Stomach (tissue), 8 donors: ENCODE measurements at regions not wholly inside any gene's neighbourhood (a gene's known extent, or its start where the extent isn't known, plus 50 kb on each side); places are given as distances from the start of the nearest gene placed in this dataset.

ENCODE experiments used
- DNase-seq, 2 donors: peaks; one replicate each; pipeline versions ENCODE4 v3.0.0 to v3.0.0-alpha.2; 2013 to 2019
- H3K27ac ChIP-seq, 5 donors: fragments of 200-600 bp in 4 of 5; sonication (generic) in 4 of 5; one replicate each; pipeline ENCODE4 v1.5.1; 2013 to 2019; ENCODE audit warnings: mild to moderate bottlenecking in 1 of 5, moderate library complexity in 1 of 5
- H3K27me3 ChIP-seq, 3 donors: fragments of 200-600 bp; sonication (generic); one replicate each; pipeline ENCODE4 v1.5.1; 2017 to 2019; ENCODE audit warnings: mixed run types in 1 of 3
- H3K36me3 ChIP-seq, 4 donors: fragments of 200-600 bp; sonication (generic); 1 replicate in 3 of 4; 2 replicates in 1 of 4; pipeline ENCODE4 v1.5.1; 2016 to 2019
- H3K4me1 ChIP-seq, 4 donors: fragments of 200-600 bp; sonication (generic); one replicate each; pipeline ENCODE4 v1.5.1; 2016 to 2019
- H3K4me3 ChIP-seq, 4 donors: fragments of 200-600 bp; sonication (generic) in 3 of 4; one replicate each; pipeline ENCODE4 v1.5.1; 2016 to 2019; ENCODE audit warnings: mild to moderate bottlenecking in 1 of 4
- H3K9me3 ChIP-seq, 4 donors: fragments of 200-600 bp; sonication (generic); one replicate each; pipeline ENCODE4 v1.5.1; 2016 to 2019
- EP300 ChIP-seq: sonication (generic); formaldehyde crosslinking; IDR thresholded peaks from one replicate; pipeline ENCODE4 v1.6.1; 2017; ENCODE audit warnings: antibody characterized with exemption
- POLR2A ChIP-seq, 4 donors: fragments of 450-650 bp; IDR thresholded peaks; one replicate each; pipeline ENCODE4 v1.6.1; 2016; ENCODE audit warnings: antibody characterized with exemption in 4 of 4, control low read depth in 2 of 4, mild to moderate bottlenecking in 1 of 4, moderate library complexity in 1 of 4
- POLR2AphosphoS5 ChIP-seq, 3 donors: sonication (generic); formaldehyde crosslinking; IDR thresholded peaks; one replicate each; pipeline ENCODE4 v1.6.1; 2016; ENCODE audit warnings: antibody characterized with exemption in 3 of 3
- WGBS, 5 donors: extraction: QIAGEN DNeasy Blood & Tissue Kit in 3 of 5; methylation state at CpG; one replicate each; pipeline versions ENCODE4 v1.1.5 to v1.1.7; 2013 to 2018; 5-methylcytosine and 5-hydroxymethylcytosine counted together
- intact Hi-C: fragments of 100-400 bp; cut with DNase I; formaldehyde crosslinking; loops from one replicate; pipeline ENCODE4 v1.15.1; 2023; ENCODE audit warnings: low total_unique reads
- TF ChIP-seq, protein P1 (sequence below), 7 experiments: fragments of 450-650 bp in 4 of 7; fragments of 200-600 bp in 3 of 7; sonication (generic) in 3 of 7; IDR thresholded peaks; one replicate each; pipeline ENCODE4 v1.5.1; 2016 to 2019; ENCODE audit warnings: antibody characterized with exemption in 7 of 7, control low read depth in 2 of 7, mild to moderate bottlenecking in 1 of 7
- donor health status: healthy with polysubstance abuse.
- donor health status: Bipolar disorder and iron deficiency.
- donor health status: healthy.

DNA sequence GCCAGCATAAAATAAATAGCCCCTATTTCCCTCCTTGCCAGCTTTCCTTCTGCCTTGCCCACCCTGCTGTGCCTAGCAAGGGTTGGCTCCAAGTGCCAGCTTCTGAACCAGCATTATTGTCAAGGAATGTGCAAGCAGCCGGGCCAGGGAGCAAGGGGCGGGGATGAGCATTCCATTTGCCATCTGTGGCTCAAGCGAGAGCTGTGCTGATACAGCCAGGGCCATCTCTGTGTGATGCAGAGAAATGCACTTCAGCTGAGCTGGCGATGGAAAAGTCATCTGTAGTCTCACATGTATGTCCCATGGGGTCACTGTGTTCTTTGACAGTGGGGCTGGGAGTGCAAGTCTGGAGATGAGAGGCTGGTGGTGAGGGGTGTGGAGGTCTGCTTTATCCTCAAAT is 137.3 kb downstream of the SUDS3 start:
- H3K4me1 ChIP-seq = no peaks in the 10 kb centered on the region
- TF ChIP-seq EP300 (no peak), POLR2AphosphoS5 (IDR thresholded peaks at IDR 0.05) (no peak), POLR2A (IDR thresholded peaks at IDR 0.05) (no peak)
- TF ChIP-seq, protein P1, sequence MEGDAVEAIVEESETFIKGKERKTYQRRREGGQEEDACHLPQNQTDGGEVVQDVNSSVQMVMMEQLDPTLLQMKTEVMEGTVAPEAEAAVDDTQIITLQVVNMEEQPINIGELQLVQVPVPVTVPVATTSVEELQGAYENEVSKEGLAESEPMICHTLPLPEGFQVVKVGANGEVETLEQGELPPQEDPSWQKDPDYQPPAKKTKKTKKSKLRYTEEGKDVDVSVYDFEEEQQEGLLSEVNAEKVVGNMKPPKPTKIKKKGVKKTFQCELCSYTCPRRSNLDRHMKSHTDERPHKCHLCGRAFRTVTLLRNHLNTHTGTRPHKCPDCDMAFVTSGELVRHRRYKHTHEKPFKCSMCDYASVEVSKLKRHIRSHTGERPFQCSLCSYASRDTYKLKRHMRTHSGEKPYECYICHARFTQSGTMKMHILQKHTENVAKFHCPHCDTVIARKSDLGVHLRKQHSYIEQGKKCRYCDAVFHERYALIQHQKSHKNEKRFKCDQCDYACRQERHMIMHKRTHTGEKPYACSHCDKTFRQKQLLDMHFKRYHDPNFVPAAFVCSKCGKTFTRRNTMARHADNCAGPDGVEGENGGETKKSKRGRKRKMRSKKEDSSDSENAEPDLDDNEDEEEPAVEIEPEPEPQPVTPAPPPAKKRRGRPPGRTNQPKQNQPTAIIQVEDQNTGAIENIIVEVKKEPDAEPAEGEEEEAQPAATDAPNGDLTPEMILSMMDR (IDR thresholded peaks at IDR 0.05) = no peak
- H3K27ac ChIP-seq = no peak overlapping the region
- H3K36me3 ChIP-seq = no peaks in the 10 kb centered on the region
- DNase-seq = no peak
- intact Hi-C loops = no loop called here
- WGBS, 5 donors = 65 to 81% (median 73%) methylated on average over 4 of the region's 4 CpGs
- no peaks in the 10 kb centered on the region for H3K9me3 ChIP-seq
- no peak overlapping the region for H3K4me3 ChIP-seq
- H3K27me3 ChIP-seq = no peaks in the 10 kb centered on the region

DNA sequence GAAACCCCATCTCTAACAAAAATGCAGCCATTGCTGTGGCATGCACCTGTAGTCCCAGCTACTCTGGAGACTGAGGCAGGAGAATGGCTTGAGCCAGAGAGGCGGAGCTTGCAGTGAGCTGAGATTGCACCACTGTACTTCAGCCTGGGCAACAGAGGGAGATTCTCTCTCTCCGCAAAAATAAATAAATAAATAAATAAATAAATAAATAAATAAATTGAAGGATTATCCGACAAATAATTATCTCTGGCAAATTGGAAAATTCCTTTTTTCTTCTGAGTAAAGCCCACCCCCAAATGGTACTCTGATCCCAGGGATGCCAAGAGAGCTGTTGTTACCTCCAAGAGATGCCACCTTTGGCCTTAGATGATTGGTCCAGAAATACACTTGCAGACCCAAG is 137.9 kb downstream of the SUDS3 start:
- 91 to 100% (median 93%) methylated on average over 3 of the region's 3 CpGs for WGBS, 5 donors
- TF ChIP-seq POLR2AphosphoS5 (IDR thresholded peaks at IDR 0.05) = no peak
- no peak for TF ChIP-seq POLR2A (IDR thresholded peaks at IDR 0.05)
- TF ChIP-seq, protein P1 (IDR thresholded peaks at IDR 0.05) = no peak
- Histone ChIP-seq H3K27me3 (no peaks in the 10 kb centered on the region), H3K9me3 (no peaks in the 10 kb centered on the region), H3K36me3 (no peaks in the 10 kb centered on the region), H3K4me3 (no peak overlapping the region), H3K4me1 (no peaks in the 10 kb centered on the region), H3K27ac (no peak overlapping the region)
- intact Hi-C loops = no loop called here
- no peak for DNase-seq

DNA sequence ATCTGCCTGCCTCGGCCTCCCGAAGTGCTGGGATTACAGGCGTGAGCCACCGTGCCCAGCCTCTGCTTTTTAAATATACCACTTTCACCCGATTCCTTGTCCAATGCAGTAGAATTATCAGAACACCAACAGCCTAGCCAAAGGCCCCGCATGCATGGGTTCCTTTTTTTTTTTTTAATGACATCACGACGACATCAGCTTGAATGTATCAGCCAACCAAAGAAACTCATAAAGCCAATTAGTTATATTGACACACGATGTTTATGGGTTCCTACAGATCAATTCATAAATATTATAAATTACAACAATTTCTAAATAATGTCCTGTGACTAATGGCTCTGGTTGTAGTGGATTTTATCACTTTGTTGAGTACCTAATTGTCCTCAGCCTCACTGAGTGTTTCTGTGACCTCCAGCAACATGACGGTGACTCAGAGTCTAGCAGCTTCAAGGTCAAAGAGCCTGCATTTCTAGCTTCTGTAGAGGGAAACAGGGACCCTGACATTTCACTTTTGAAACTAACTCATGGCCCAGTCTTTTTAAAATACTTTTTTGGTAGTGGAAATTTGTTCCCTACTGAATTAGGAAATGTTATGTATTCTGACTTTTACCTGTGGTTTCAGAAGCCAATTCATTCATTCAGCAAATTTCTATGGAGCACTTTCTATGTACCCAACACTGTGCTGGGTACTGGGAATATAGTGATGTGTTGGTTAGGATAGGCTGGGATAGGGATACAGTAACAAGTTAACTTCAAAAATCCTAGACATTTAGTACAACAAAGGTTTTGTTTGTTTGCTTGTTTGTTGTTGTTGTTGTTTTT is 144.1 kb downstream of the SUDS3 start:
- 84 to 87% (median 85%) methylated on average over 10 of the region's 10 CpGs for WGBS, 5 donors
- intact Hi-C loops = no loop called here
- peak in 1 of 2 donors; percentile 7 for DNase-seq
- H3K36me3 ChIP-seq = no peaks in the 10 kb centered on the region
- H3K27ac ChIP-seq = no peak overlapping the region
- H3K4me3 ChIP-seq = no peak overlapping the region
- no peaks in the 10 kb centered on the region for H3K27me3 ChIP-seq
- TF ChIP-seq, protein P1 (IDR thresholded peaks at IDR 0.05) = no peak
- no peaks in the 10 kb centered on the region for H3K9me3 ChIP-seq
- H3K4me1 ChIP-seq = no peaks in the 10 kb centered on the region

DNA sequence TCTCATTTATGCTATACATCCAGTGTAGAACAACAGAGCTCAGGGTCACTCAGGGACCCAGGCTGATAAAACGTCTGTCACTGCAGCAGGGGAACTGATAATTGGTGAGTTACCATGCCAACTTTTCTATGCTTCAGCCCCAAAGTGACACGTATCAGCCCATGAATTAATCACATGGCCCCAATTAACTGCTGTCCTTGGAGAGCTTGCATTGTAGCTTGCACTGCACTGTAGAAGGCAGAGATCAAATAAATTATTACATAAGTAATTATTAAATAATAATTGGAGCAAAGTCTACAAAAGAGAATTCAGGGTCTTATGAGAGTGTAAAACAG is 144.6 kb downstream of the SUDS3 start:
- Histone ChIP-seq H3K4me1 (no peaks in the 10 kb centered on the region), H3K27ac (no peak overlapping the region), H3K4me3 (no peak overlapping the region), H3K9me3 (no peaks in the 10 kb centered on the region), H3K27me3 (no peaks in the 10 kb centered on the region), H3K36me3 (no peaks in the 10 kb centered on the region)
- intact Hi-C loops = no loop called here
- WGBS, 5 donors = 38 to 45% (median 42%) methylated on average over 2 of the region's 2 CpGs
- TF ChIP-seq EP300 (no peak), POLR2A (IDR thresholded peaks at IDR 0.05) (no peak), POLR2AphosphoS5 (IDR thresholded peaks at IDR 0.05) (no peak)
- TF ChIP-seq, protein P1 (IDR thresholded peaks at IDR 0.05) = no peak
- no peak for DNase-seq
